ENCODE measurements at regions not wholly inside any gene's neighbourhood (a gene's known extent, or its start where the extent isn't known, plus 50 kb on each side); places are given as distances from the start of the nearest gene placed in this dataset.

DNA sequence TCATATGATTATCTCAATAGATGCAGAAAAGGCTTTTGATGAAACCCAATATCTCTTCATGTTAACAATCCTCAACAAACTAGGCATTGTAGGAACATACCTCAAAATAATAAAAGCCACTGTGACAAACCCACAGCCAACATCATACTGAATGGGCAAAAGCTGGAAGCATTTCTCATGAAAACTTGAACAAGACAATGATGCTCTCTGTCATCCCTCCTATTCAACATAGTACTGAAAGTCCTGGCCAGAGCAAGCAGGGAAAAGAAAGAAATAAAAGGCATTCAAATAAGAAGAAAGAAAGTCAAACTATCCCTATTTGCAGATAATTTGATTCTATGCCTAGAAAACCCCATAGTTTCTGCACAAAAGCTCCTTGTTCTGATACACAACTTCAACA, 999.2 kb upstream of the GOT2 start:
- Histone ChIP-seq H3K27ac (no peak overlapping the region), H3K27me3 (no peaks in the 10 kb centered on the region), H3K4me3 (no peak overlapping the region), H3K4me1 (no peaks in the 10 kb centered on the region), H3K36me3 (ENCODE audit: low read depth, missing control alignments) (no peaks in the 10 kb centered on the region), H3K9me3 (no peaks in the 10 kb centered on the region)
- DNase-seq = no peak
- intact Hi-C loops (cut with DNase I; ENCODE audit: low total_unique reads) = no loop called here
- TF ChIP-seq, protein P1, sequence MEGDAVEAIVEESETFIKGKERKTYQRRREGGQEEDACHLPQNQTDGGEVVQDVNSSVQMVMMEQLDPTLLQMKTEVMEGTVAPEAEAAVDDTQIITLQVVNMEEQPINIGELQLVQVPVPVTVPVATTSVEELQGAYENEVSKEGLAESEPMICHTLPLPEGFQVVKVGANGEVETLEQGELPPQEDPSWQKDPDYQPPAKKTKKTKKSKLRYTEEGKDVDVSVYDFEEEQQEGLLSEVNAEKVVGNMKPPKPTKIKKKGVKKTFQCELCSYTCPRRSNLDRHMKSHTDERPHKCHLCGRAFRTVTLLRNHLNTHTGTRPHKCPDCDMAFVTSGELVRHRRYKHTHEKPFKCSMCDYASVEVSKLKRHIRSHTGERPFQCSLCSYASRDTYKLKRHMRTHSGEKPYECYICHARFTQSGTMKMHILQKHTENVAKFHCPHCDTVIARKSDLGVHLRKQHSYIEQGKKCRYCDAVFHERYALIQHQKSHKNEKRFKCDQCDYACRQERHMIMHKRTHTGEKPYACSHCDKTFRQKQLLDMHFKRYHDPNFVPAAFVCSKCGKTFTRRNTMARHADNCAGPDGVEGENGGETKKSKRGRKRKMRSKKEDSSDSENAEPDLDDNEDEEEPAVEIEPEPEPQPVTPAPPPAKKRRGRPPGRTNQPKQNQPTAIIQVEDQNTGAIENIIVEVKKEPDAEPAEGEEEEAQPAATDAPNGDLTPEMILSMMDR (IDR thresholded peaks at IDR 0.05) = no peak
- TF ChIP-seq POLR2A (IDR thresholded peaks at IDR 0.05) = no peak

DNA sequence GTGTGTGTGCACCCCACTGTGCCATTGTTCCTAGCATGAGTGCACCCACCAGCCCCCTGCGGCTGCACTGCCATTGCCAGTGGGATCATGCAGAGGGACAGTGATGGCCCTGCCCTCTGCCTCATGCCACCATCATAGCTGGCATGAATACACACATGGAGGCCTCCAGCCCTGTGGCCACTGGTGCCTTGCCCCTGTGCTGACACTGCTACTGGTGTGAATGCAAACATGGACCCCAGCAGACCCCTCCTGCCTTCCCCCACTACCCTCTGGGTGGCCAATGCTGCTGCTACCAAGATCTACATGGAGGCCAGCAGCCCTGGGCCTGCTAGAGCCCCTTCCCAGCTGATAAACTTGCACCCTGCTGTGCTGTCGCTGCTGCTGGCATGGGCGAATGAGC, 995.5 kb upstream of the GOT2 start:
- Histone ChIP-seq H3K4me1 (no peaks in the 10 kb centered on the region), H3K4me3 (no peak overlapping the region), H3K27ac (no peak overlapping the region), H3K9me3 (no peaks in the 10 kb centered on the region), H3K36me3 (ENCODE audit: low read depth, missing control alignments) (no peaks in the 10 kb centered on the region), H3K27me3 (no peaks in the 10 kb centered on the region)
- TF ChIP-seq, protein P1 (IDR thresholded peaks at IDR 0.05) = no peak
- no peak for TF ChIP-seq POLR2A (IDR thresholded peaks at IDR 0.05)
- WGBS, 2 donors = 98 to 100% methylated on average over 3 of the region's 3 CpGs
- intact Hi-C loops (cut with DNase I; ENCODE audit: low total_unique reads) = no loop called here
- no peak for DNase-seq

DNA sequence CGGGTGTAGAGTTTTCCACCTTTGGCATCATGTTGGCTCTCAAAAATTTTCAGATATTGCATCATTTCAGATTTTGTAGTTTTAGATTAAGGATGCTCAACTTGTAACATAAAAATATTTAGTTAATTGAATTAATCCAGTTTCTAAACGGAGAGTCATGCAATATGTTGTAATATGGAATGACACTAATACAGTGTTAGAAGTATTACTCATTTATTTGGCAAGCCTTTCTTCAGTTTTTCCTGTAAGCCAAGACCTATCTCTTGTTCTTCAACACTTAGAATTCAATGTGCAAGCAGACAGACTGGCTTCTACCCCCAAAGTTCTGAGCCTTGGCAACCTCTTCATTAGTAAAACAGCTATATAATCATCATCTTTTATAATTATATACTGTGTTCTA, 985.0 kb upstream of the GOT2 start:
- DNase-seq = no peak
- no peaks in the 10 kb centered on the region for H3K27me3 ChIP-seq
- TF ChIP-seq, protein P1 (IDR thresholded peaks at IDR 0.05) = no peak
- TF ChIP-seq POLR2A (IDR thresholded peaks at IDR 0.05) = no peak
- 78 to 85% methylated on average over 2 of the region's 2 CpGs for WGBS, 2 donors
- H3K9me3 ChIP-seq = no peaks in the 10 kb centered on the region
- no peak overlapping the region for H3K27ac ChIP-seq
- no peak overlapping the region for H3K4me3 ChIP-seq
- intact Hi-C loops (cut with DNase I; ENCODE audit: low total_unique reads) = no loop called here
- no peaks in the 10 kb centered on the region for H3K36me3 ChIP-seq (ENCODE audit: low read depth, missing control alignments)
- H3K4me1 ChIP-seq = no peaks in the 10 kb centered on the region

DNA sequence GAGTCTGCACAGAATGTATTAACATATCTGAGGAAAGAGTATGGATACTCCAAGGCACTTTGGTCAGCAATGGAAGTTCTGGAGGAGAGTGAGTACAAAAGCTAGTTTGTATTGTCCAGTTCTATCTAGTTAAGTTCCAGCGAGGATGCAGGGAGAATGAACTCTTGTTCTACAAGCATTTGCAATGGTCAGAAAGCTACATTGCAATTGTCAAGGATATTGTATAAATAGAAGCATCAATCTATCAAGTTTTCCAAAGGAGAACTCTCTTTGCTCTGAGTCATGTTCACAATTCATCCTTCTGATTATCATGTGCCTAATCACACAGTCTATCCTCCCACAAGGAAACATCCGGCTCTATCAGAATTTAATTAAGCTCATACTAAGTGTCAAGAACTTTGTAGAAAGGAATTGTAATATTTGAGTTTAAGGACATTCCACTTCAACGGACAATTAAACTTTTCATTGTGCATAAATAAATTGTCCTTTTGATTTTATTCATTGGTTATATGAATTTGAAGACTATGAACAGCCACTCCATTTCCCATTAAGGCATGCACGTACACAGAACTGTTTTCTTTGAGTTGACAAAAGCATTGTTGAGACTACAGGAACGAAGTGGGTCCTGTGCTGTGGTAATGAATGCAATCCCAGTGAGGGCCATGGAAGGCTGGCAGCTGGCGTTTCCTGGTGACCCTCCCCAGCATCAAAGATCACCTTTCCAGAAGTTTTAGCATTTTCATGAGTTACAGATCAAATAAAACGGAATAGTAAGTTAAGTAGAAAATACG, 973.5 kb upstream of the GOT2 start:
- no peaks in the 10 kb centered on the region for H3K9me3 ChIP-seq
- H3K4me3 ChIP-seq = no peak overlapping the region
- TF ChIP-seq POLR2A (IDR thresholded peaks at IDR 0.05) = no peak
- TF ChIP-seq, protein P1 (IDR thresholded peaks at IDR 0.05) = no peak
- DNase-seq = no peak
- intact Hi-C loops (cut with DNase I; ENCODE audit: low total_unique reads) = no loop called here
- 76 to 77% methylated on average over 8 of the region's 8 CpGs for WGBS, 2 donors
- no peak overlapping the region for H3K27ac ChIP-seq
- H3K4me1 ChIP-seq = no peaks in the 10 kb centered on the region
- no peaks in the 10 kb centered on the region for H3K27me3 ChIP-seq
- H3K36me3 ChIP-seq (ENCODE audit: low read depth, missing control alignments) = no peaks in the 10 kb centered on the region

All from testis (tissue), 2 donors.